GM19043 (cell line): ENCODE measurements at regions not wholly inside any gene's neighbourhood (a gene's known extent, or its start where the extent isn't known, plus 50 kb on each side); places are given as distances from the start of the nearest gene placed in this dataset.
"Not testable (repeated sequence)": the region's sequence is repeated elsewhere in the genome, so short reads cannot be mapped to it uniquely, and the experiment has no call there.

Experiments used
- ATAC-seq: cut with Tn5 transposase; IDR thresholded peaks from one replicate; pipeline ENCODE4 v1.9.1; 2021; ENCODE audit warnings: low read depth; ENCODE audit not compliant: unreplicated experiment

DNA sequence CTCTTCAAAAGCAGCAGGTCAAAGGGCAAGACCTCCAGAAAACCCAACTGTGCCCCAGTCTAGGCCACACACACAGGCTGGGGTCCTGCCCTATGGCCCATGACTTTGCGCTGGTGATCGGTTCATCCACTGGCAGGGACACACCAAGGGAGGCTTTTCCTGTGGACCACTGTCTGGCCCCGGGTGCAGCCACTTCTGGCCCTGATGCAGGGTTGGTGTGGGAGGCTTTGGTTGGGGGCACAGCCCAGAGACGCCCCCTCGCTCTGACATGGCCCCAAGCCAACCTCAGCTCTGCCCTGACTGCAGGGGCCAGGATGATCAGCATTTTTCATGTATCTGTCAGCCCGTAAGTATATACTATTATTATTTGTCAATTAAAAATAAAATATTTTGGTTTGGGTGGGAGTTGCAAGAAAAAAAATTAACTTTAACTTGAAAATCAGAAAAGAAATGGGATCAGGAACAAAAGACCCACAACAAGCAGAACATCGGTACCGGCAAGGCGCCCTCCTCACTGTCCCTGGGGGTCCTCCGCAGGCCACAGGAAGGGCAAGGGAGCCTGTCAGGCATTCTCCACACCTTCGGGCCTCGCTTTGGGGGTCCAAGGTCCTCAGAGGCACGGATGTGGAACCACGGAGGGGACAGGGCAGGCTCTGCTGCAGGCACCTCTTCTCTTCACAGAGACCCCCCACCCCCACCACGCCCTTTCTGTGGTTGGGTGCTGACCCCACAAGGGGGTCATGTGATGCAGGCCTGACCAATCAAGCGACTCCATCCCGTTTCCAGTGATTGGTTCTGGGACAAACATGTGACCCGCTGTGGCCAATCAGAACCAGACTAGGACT lies 181.5 kb upstream of the SFSWAP start:
- ATAC-seq: no peak

DNA sequence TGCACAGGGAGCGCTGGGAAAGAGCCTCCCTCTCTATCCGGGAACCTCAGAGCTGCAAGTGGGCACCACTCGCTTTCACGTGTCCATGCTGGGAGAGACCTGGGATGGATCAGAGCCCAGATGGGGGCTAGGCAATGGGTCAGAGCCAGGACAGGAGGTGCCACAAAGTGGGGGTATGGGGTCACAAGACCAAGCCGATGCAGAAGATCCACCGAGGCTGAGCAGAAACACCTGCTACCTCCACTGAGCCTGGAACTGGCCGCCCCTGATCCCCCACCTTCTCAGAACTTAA lies 180.9 kb upstream of the SFSWAP start:
- no peak for ATAC-seq

DNA sequence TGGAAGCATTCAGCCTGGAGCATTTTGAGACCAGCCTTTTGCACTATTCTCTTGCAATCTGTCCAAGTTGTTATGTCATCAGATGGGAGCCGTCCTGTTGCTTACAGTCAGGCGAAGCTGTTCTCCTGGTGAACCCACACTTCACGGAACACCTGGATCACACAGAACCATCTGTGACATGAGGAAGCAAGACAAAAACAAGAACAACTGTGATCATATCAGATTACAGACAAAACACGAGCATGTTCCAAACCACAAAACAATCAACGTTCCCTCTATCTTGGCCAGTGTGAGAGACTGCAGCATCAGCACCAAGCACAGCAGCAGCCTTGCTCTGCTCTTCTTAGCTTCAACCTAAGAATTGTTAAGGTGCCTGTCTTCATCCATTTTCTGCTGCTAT lies 180.5 kb upstream of the SFSWAP start:
- no peak for ATAC-seq

DNA sequence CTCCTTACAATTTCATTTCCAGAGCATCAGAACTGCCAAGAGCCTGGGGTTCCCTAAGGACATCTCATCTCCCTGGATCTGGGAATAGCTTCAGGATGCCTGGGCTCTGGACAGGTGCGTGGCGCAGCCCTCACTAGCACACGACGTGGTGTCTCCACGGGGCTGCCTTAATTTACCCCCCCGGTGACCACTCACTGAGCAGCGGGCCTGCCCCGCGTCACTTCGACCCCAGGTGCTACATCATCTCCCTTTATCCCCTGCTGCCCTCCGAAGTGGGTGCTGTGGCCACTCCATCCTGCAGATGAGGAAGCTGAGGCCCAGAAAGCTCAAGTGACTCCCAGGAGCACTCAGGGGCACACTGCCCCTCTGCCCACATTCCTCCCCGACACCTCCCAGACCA lies 177.8 kb upstream of the SFSWAP start:
- ATAC-seq: no peak

- no peak for ATAC-seq
Observed at GRCh38 chr12:131535779-131536178, 175.1 kb upstream of the SFSWAP start.

- no peak for ATAC-seq
Observed at GRCh38 chr12:131536337-131536736, 174.6 kb upstream of the SFSWAP start.

DNA sequence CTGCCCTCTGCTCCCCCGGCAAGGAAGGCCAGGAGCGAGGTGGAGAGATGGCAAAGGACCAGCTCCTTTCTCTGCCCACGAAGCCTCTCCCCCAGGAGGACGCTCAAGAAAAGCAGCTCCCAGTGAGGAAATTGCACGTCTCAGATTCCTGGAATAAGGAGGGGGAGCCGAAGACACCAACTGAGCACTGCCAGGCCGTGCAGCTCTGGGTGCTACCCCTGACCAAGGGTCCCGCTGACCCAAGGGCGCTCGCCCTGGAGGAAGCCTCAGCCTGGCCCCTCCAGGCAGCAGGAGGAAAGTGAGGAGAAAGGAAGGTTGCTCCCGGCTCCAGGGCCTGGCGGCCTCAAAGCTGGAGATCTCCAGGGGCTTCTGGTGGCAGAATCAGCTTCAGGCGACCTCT lies 174.1 kb upstream of the SFSWAP start:
- ATAC-seq: no peak

- ATAC-seq: no peak
Observed at GRCh38 chr12:131537267-131537958, 173.5 kb upstream of the SFSWAP start.

DNA sequence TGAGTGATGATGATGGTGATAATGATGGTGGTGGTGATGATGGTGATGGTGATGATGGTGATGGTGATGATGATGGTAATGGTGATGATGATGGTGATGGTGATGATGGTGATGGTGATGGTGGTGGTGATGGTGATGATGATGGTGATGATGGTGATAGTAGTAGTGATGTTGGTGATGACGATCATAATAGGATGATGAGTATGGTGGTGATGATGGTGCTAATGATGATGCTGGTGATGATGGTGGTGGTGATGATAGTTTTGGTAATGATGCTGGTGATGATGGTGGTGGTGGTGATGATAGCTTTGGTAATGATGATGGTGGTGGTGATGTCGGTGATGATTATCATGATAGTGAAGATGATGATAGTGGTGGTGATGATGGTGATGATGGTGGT lies 171.5 kb upstream of the SFSWAP start:
- ATAC-seq: no peak

- no peak for ATAC-seq
Observed at GRCh38 chr12:131540138-131540623, 170.7 kb upstream of the SFSWAP start.

GRCh38 chr12:131541512-131541911 lies 169.4 kb upstream of the SFSWAP start:
- ATAC-seq: not testable (repeated sequence)

- ATAC-seq: no peak
Observed at GRCh38 chr12:131542351-131542750, 168.5 kb upstream of the SFSWAP start.

DNA sequence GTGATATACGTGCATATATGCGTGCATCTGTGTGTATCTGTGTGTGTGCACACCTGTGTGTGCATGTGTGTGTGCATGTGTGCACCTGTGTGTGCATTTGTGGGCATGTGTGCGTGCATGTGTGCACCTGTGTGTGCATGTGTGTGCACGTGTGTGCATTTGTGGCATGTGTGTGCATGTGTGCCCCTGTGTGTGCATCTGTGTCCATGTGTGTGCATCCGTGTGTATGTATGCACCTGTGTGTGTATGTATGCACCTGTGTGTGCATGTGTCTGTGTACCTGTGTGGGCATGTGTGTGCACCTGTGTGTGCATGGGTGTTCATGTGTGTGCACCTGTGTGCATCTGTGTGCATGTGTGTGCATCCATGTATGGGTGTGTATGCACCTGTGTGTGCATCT lies 167.8 kb upstream of the SFSWAP start:
- no peak for ATAC-seq

GRCh38 chr12:131547555-131547954 lies 163.3 kb upstream of the SFSWAP start:
- ATAC-seq: no peak

DNA sequence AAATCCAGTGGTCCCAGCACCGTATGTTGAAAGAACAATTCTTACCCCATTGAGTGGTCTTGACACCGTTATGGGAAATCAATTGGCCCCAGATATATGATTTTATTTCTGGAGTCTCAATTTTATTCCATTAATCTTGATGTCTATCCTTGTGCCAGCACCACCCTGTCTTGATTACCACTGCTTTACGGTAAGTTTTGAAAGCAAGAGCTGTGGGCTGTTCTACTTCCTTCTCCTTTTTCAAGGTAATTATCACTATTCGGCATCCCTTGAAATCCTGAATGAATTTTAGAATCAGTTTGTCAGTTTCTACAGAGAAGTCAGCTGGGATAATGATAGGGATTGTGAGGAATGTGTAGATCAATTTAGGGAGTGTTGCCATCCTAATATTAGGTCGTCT lies 160.8 kb upstream of the SFSWAP start:
- no peak for ATAC-seq

DNA sequence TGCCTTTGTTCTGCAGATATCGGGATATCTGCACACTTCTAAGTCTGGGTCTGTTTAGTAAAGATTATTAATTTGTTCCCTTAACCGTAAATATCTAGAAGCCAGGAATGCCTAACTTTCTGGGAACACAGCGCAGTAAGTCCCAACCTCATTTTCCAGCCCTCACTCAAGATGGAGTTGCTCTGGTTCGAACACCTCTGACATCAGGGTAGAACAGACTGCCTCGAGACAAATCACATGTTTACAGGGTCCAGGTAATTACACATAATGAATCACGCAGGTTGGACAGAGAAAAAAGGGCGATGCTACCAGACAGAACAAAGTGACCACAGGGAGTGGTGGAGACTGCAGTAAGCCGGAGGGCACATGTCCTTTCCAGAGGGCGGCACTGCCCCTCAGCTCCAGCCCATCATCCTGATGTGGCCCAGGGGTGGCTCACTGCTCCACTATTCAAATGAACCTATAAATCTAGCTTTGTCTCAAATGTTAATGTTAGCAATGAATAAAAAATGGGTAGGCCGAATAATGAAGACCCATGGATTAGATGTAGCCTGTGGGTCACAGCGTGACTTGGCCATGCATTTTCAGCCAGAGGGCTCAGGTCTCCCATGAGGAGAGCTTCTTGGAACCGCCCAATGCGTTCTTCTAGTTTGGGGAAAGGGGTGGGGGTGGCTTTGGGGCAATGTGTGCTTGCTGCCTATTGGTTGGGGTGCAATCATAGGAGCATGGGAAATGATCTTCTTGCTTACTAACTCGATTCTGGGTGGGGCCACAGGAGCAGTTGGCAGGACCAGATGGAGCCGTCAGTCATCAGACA lies 159.0 kb upstream of the SFSWAP start:
- no peak for ATAC-seq

DNA sequence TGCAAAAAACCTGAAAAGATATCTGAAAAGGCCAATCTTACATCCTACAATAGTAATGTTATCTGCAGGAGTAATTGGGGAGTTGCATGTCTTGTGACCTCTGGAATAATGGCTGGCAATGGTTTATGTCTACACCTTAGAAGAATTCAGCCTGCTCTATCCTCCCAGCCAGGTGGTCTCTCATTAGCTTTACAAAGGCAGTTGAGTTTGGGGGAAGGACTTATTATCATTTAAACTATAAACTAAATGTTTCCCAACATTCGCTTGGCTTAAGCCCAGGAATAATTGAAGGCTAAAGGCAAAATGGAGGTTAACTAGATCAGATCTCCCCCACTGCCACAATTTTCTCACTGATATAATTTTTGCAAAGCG lies 158.4 kb upstream of the SFSWAP start:
- ATAC-seq: no peak

DNA sequence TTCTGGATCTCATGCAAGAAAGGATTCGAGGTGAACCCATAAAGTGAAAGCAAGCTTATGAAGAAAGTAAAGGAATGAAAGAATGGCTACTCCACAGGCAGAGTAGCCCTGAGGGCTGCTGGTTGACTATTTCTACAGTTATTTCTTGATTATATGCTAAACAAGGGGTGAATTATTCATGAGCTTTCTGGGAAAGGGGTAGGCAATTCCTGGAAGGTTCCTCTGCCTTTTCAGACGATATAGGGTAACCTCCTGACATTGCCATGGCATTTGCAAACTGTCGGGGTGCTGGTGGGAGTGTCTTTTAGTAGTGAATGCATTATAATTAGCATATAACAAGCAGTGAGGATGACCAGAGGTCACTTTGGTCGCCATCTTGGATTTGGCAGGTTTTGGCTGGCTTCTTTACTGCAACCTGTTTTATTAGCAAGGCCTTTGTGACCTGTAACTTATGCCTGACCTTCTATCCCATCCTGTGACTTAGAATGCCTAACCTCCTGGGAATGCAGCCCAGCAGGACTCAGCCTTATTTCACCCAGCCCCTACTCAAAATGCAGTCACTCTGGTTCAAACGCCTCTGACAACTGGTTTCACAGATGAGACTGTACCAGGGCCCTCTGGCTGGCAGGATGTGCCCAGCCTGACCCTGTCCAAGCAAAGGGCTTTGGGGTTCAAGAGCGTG lies 157.7 kb upstream of the SFSWAP start:
- no peak for ATAC-seq

DNA sequence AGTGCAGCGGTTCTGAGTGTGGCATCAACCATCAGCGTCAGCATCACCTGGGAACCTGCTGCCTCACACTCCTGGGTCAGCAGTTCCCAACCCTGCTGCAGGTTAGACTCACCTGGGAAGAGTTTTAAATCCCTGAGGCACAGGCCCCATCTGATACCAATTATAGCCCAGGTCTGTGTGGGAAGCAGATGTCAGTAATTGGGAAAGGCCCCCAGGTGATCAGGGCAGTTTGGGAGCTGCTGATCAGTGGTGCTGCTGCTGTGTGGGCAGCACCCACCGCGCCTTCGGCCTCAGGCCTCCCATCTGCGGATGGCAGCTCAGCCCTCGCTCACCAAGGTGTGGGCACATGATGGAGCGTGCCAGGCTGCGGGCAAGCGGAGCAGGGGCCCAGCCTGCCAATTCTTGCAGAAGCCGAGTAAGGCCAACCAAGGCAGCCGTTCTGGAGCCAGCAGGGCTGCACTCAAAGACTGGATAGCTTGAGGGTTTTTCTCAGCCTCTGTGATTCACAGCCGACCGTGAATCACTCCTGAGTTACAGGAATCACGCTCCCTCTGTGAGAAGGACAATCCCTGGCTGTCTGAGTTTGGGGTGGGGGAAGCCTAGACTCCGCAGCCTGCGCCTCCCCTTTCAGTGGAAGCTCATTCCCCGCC lies 155.6 kb upstream of the SFSWAP start:
- no peak for ATAC-seq

- ATAC-seq: no peak
Observed at GRCh38 chr12:131555866-131556265, 155.0 kb upstream of the SFSWAP start.
